HG03520 (cell line): ENCODE measurements at regions not wholly inside any gene's neighbourhood (a gene's known extent, or its start where the extent isn't known, plus 50 kb on each side); places are given as distances from the start of the nearest gene placed in this dataset.
A peak's percentile ranks its signal among the peaks of the same experiment; 100 is the strongest.

Source experiments
- ATAC-seq: cut with Tn5 transposase; IDR thresholded peaks from one replicate; pipeline ENCODE4 v1.9.1; 2021; ENCODE audit warnings: mild to moderate bottlenecking, moderate library complexity; ENCODE audit not compliant: unreplicated experiment

GRCh38 chr3:84439476-84439875 lies 519.3 kb upstream of the CADM2 start:
- ATAC-seq, result no peak

- ATAC-seq, result no peak
Measured at GRCh38 chr3:84440291-84440690, 518.5 kb upstream of the CADM2 start.

- ATAC-seq, result no peak
Measured at GRCh38 chr3:84442533-84442932, 516.3 kb upstream of the CADM2 start.

GRCh38 chr3:84444726-84445521 lies 513.9 kb upstream of the CADM2 start:
- no peak for ATAC-seq

GRCh38 chr3:84487296-84487695 lies 471.5 kb upstream of the CADM2 start:
- ATAC-seq, result no peak

GRCh38 chr3:84504761-84505160 lies 454.0 kb upstream of the CADM2 start:
- no peak for ATAC-seq

GRCh38 chr3:84510007-84510406 lies 448.8 kb upstream of the CADM2 start:
- no peak for ATAC-seq

GRCh38 chr3:84522893-84523292 lies 435.9 kb upstream of the CADM2 start:
- ATAC-seq, result no peak

- ATAC-seq, result no peak
Measured at GRCh38 chr3:84536916-84537315, 421.9 kb upstream of the CADM2 start.

- no peak for ATAC-seq
Measured at GRCh38 chr3:84538597-84538996, 420.2 kb upstream of the CADM2 start.

- no peak for ATAC-seq
Measured at GRCh38 chr3:84547207-84547606, 411.6 kb upstream of the CADM2 start.

GRCh38 chr3:84547971-84548970 lies 410.5 kb upstream of the CADM2 start:
- peak; percentile 55 for ATAC-seq

GRCh38 chr3:84555629-84556028 lies 403.2 kb upstream of the CADM2 start:
- ATAC-seq, result no peak

GRCh38 chr3:84566256-84566655 lies 392.5 kb upstream of the CADM2 start:
- no peak for ATAC-seq

GRCh38 chr3:84567796-84568195 lies 391.0 kb upstream of the CADM2 start:
- ATAC-seq, result no peak

- ATAC-seq, result no peak
Measured at GRCh38 chr3:84573962-84574361, 384.8 kb upstream of the CADM2 start.

GRCh38 chr3:84586427-84586826 lies 372.4 kb upstream of the CADM2 start:
- ATAC-seq, result no peak

- ATAC-seq, result no peak
Measured at GRCh38 chr3:84600703-84601225, 358.0 kb upstream of the CADM2 start.

GRCh38 chr3:84601303-84601702 lies 357.5 kb upstream of the CADM2 start:
- ATAC-seq, result no peak

GRCh38 chr3:84621823-84622222 lies 337.0 kb upstream of the CADM2 start:
- no peak for ATAC-seq

GRCh38 chr3:84634668-84635067 lies 324.1 kb upstream of the CADM2 start:
- ATAC-seq, result no peak

- ATAC-seq, result no peak
Measured at GRCh38 chr3:84637272-84637671, 321.5 kb upstream of the CADM2 start.
